Brain pericyte (primary cell): ENCODE measurements at regions not wholly inside any gene's neighbourhood (a gene's known extent, or its start where the extent isn't known, plus 50 kb on each side); places are given as distances from the start of the nearest gene placed in this dataset.
"Not testable (repeated sequence)": the region's sequence is repeated elsewhere in the genome, so short reads cannot be mapped to it uniquely, and the experiment has no call there.

Experiments used
- DNase-seq: peaks from one replicate; pipeline ENCODE4 v3.0.0-alpha.2; 2012; ENCODE audit warnings: low read depth, low spot score

- not testable (repeated sequence) for DNase-seq
These were observed 234.0 kb downstream of the TFAP2B start for GRCh38 chr6:51052716-51053115.

- DNase-seq = not testable (repeated sequence)
These were observed 236.6 kb downstream of the TFAP2B start for GRCh38 chr6:51055316-51055715.

- DNase-seq = no peak
These were observed 238.6 kb downstream of the TFAP2B start for GRCh38 chr6:51057296-51057695.

- no peak for DNase-seq
These were observed 241.6 kb downstream of the TFAP2B start for GRCh38 chr6:51060262-51060762.

GRCh38 chr6:51062166-51062722, 243.6 kb downstream of the TFAP2B start:
- no peak for DNase-seq

- peak; percentile 10 for DNase-seq
These were observed 259.3 kb downstream of the TFAP2B start for GRCh38 chr6:51077821-51078518.

- DNase-seq = no peak
These were observed 271.7 kb downstream of the TFAP2B start for GRCh38 chr6:51090343-51090742.

- DNase-seq = no peak
These were observed 275.2 kb downstream of the TFAP2B start for GRCh38 chr6:51093871-51094270.

GRCh38 chr6:51094271-51094670, 275.6 kb downstream of the TFAP2B start:
- DNase-seq = no peak

- no peak for DNase-seq
These were observed 279.6 kb downstream of the TFAP2B start for GRCh38 chr6:51098246-51098645.

GRCh38 chr6:51098791-51099190, 280.1 kb downstream of the TFAP2B start:
- no peak for DNase-seq

GRCh38 chr6:51099201-51099600, 280.5 kb downstream of the TFAP2B start:
- no peak for DNase-seq

- no peak for DNase-seq
These were observed 286.7 kb downstream of the TFAP2B start for GRCh38 chr6:51105357-51105756.

- no peak for DNase-seq
These were observed 289.1 kb downstream of the TFAP2B start for GRCh38 chr6:51107769-51108203.

GRCh38 chr6:51108563-51109234, 290.0 kb downstream of the TFAP2B start:
- DNase-seq = no peak

GRCh38 chr6:51112731-51113130, 294.1 kb downstream of the TFAP2B start:
- no peak for DNase-seq

GRCh38 chr6:51116723-51117122, 298.1 kb downstream of the TFAP2B start:
- no peak for DNase-seq

- DNase-seq = no peak
These were observed 300.1 kb downstream of the TFAP2B start for GRCh38 chr6:51118792-51119191.

GRCh38 chr6:51120016-51120415, 301.3 kb downstream of the TFAP2B start:
- no peak for DNase-seq

GRCh38 chr6:51121380-51121976, 302.8 kb downstream of the TFAP2B start:
- DNase-seq = not testable (repeated sequence)

- no peak for DNase-seq
These were observed 310.4 kb downstream of the TFAP2B start for GRCh38 chr6:51129043-51129442.

GRCh38 chr6:51137777-51138176, 319.1 kb downstream of the TFAP2B start:
- DNase-seq = no peak
